ENCODE measurements at regions not wholly inside any gene's neighbourhood (a gene's known extent, or its start where the extent isn't known, plus 50 kb on each side); places are given as distances from the start of the nearest gene placed in this dataset.

DNA sequence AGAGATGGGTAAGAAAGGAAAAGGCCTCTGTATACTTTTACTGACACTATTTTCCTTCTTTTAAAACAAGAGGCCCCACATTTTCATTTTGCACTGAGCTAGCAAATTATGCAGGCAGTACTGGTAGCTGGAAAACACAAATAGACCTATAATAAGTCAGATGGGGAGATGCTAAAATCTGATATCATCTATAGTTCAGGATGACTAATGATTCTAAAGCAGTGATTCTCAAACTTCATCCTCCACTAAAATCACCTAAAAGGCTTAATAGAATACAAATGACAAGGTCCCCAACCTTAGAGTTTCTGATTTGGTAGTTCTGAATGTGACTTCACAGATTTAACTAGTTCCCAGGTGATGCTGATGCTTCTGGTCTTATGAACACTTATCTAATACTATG, 247.3 kb upstream of the DIPK2B start:
- H3K27me3 ChIP-seq (ENCODE audit: control insufficient read depth in 1 of 2, insufficient read depth in 2 of 2, low read length in 2 of 2), result no peaks in the 10 kb centered on the region
- no peak overlapping the region for H3K9ac ChIP-seq (ENCODE audit: insufficient read depth, low read depth, low read length)
- DNase-seq (ENCODE audit: low spot score) (no peak), ATAC-seq (no peak), FAIRE-seq (no peak)
- no peaks in the 10 kb centered on the region for H3K36me3 ChIP-seq (replicated peaks in 1 of 2; ENCODE audit: control insufficient read depth in 1 of 2, insufficient read depth in 2 of 2, low read length in 2 of 2)
- CTCF ChIA-PET (ENCODE audit: low intra/inter-chr PET ratio, low total read pairs), result no interaction called here
- TF ChIP-seq ZNF569 (CRISPR knock-in tag; IDR thresholded peaks at IDR 0.05; ENCODE audit: borderline replicate concordance) (no peak), ARNT2 (CRISPR knock-in tag; IDR thresholded peaks at IDR 0.05; ENCODE audit: low read depth) (no peak), ZNF10 (CRISPR knock-in tag; IDR thresholded peaks at IDR 0.05; ENCODE audit: borderline replicate concordance, low read depth) (no peak), HNF4G (IDR thresholded peaks at IDR 0.05; ENCODE audit: borderline replicate concordance, low read depth, low read length) (no peak), HNF4G (CRISPR knock-in tag; IDR thresholded peaks at IDR 0.05; ENCODE audit: borderline replicate concordance, low read depth) (no peak), CHD4 (IDR thresholded peaks at IDR 0.05; ENCODE audit: borderline replicate concordance, low read length) (no peak), ZNF431 (CRISPR knock-in tag; IDR thresholded peaks at IDR 0.05; ENCODE audit: borderline replicate concordance, low read depth) (no peak), ZFP36L2 (CRISPR knock-in tag; IDR thresholded peaks at IDR 0.05) (no peak), ZNF337 (CRISPR knock-in tag; IDR thresholded peaks at IDR 0.05; ENCODE audit: borderline replicate concordance, low read depth) (no peak), ZNF101 (CRISPR knock-in tag; IDR thresholded peaks at IDR 0.05; ENCODE audit: borderline replicate concordance, low read depth) (no peak), NAIF1 (CRISPR knock-in tag; IDR thresholded peaks at IDR 0.05; ENCODE audit: borderline replicate concordance) (no peak), ZNF510 (CRISPR knock-in tag; IDR thresholded peaks at IDR 0.05; ENCODE audit: low read depth) (no peak), ZNF260 (CRISPR knock-in tag; IDR thresholded peaks at IDR 0.05; ENCODE audit: borderline replicate concordance, low read depth) (no peak), STAT5B (CRISPR knock-in tag; IDR thresholded peaks at IDR 0.05) (no peak)
- TF ChIP-seq, protein P1, sequence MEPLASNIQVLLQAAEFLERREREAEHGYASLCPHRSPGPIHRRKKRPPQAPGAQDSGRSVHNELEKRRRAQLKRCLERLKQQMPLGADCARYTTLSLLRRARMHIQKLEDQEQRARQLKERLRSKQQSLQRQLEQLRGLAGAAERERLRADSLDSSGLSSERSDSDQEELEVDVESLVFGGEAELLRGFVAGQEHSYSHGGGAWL (CRISPR knock-in tag; IDR thresholded peaks at IDR 0.05), result no peak
- no peaks in the 10 kb centered on the region for H3K79me2 ChIP-seq (ENCODE audit: insufficient read depth, low read length)
- no peak overlapping the region for H3K27ac ChIP-seq (ENCODE audit: extremely low read length, insufficient read depth, low read length)
- no peaks in the 10 kb centered on the region for H3K4me1 ChIP-seq (ENCODE audit: insufficient read depth, low read length)
- in situ Hi-C loops (cut with HindIII; ENCODE audit: extremely low pct_ligation_motif_present, low pct_unique_long_range_greater_than_20kb) (no loop called here), intact Hi-C loops (cut with micrococcal nuclease; ENCODE audit: unreplicated experiment) (no loop called here)
- no peaks in the 10 kb centered on the region for H4K20me1 ChIP-seq (ENCODE audit: insufficient read depth, low read length)
- no peaks in the 10 kb centered on the region for H3K9me3 ChIP-seq (ENCODE audit: low read length)
- POLR2A ChIA-PET, result no interaction called here
- H3K4me2 ChIP-seq (ENCODE audit: low read depth, low read length), result no peak overlapping the region
- H3K4me3 ChIP-seq (replicated peaks in 1 of 3; ENCODE audit: insufficient read depth in 1 of 3, low read depth in 2 of 3, low read length in 3 of 3), result no peak overlapping the region
- BruUV-seq (replicated peaks), result no TSS peak
- no peak overlapping the region for H2AFZ ChIP-seq (ENCODE audit: low read length)
